ENCODE measurements at regions not wholly inside any gene's neighbourhood (a gene's known extent, or its start where the extent isn't known, plus 50 kb on each side); places are given as distances from the start of the nearest gene placed in this dataset.

DNA sequence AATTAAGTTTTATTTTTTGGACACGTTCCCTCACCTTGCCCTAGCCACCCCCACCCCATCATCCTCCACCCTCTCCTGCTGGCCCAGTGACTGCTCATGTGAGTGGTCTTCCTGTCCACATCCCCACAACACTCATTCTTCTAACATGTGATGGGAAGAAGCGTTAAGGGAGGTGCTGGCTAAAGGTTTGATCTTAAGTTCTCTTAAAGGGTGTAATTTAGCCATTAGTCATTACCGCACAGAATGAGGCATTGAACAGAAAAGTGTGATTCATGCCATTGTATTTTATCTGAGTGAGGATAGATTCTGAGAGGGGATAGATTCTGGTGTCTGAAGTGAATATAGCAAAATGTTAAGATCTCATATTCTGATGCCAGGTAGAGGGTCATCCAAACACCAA is 272.9 kb upstream of the TPM1 start:
- TF ChIP-seq EZH2 (IDR thresholded peaks at IDR 0.05; ENCODE audit: low read length, missing control alignments): no peak
- TF ChIP-seq, protein P1, sequence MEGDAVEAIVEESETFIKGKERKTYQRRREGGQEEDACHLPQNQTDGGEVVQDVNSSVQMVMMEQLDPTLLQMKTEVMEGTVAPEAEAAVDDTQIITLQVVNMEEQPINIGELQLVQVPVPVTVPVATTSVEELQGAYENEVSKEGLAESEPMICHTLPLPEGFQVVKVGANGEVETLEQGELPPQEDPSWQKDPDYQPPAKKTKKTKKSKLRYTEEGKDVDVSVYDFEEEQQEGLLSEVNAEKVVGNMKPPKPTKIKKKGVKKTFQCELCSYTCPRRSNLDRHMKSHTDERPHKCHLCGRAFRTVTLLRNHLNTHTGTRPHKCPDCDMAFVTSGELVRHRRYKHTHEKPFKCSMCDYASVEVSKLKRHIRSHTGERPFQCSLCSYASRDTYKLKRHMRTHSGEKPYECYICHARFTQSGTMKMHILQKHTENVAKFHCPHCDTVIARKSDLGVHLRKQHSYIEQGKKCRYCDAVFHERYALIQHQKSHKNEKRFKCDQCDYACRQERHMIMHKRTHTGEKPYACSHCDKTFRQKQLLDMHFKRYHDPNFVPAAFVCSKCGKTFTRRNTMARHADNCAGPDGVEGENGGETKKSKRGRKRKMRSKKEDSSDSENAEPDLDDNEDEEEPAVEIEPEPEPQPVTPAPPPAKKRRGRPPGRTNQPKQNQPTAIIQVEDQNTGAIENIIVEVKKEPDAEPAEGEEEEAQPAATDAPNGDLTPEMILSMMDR (conservative IDR thresholded peaks at IDR 0.05 in 1 of 2, IDR thresholded peaks at IDR 0.05 in 1 of 2; ENCODE audit: low read depth in 1 of 2, low read length in 2 of 2): no peak

Data from fibroblast of lung (primary cell).